GM19463 (cell line): ENCODE measurements at regions not wholly inside any gene's neighbourhood (a gene's known extent, or its start where the extent isn't known, plus 50 kb on each side); places are given as distances from the start of the nearest gene placed in this dataset.
"Not testable (repeated sequence)": the region's sequence is repeated elsewhere in the genome, so short reads cannot be mapped to it uniquely, and the experiment has no call there.

Source experiments
- ATAC-seq: cut with Tn5 transposase; IDR thresholded peaks from one replicate; pipeline ENCODE4 v1.9.1; 2021; ENCODE audit warnings: mild to moderate bottlenecking, moderate library complexity; ENCODE audit not compliant: unreplicated experiment

- no peak for ATAC-seq
These were observed 1257.5 kb upstream of the ACVR2A start for GRCh38 chr2:146587291-146587713.

- ATAC-seq: no peak
These were observed 1260.5 kb upstream of the ACVR2A start for GRCh38 chr2:146584316-146584715.

- no peak for ATAC-seq
These were observed 1265.5 kb upstream of the ACVR2A start for GRCh38 chr2:146579147-146579930.

GRCh38 chr2:146576339-146577111, 1268.3 kb upstream of the ACVR2A start:
- ATAC-seq: no peak

- ATAC-seq: no peak
These were observed 1272.2 kb upstream of the ACVR2A start for GRCh38 chr2:146572598-146572997.

GRCh38 chr2:146561996-146562395, 1282.8 kb upstream of the ACVR2A start:
- ATAC-seq: no peak

GRCh38 chr2:146547236-146547635, 1297.6 kb upstream of the ACVR2A start:
- ATAC-seq: no peak

GRCh38 chr2:146544701-146545100, 1300.1 kb upstream of the ACVR2A start:
- no peak for ATAC-seq

- ATAC-seq: no peak
These were observed 1302.9 kb upstream of the ACVR2A start for GRCh38 chr2:146541896-146542295.

GRCh38 chr2:146540271-146540932, 1304.4 kb upstream of the ACVR2A start:
- ATAC-seq: no peak

- ATAC-seq: not testable (repeated sequence)
These were observed 1305.1 kb upstream of the ACVR2A start for GRCh38 chr2:146539739-146540138.

- no peak for ATAC-seq
These were observed 1307.4 kb upstream of the ACVR2A start for GRCh38 chr2:146537477-146537876.

GRCh38 chr2:146532509-146533147, 1312.2 kb upstream of the ACVR2A start:
- ATAC-seq: no peak

GRCh38 chr2:146532009-146532408, 1312.8 kb upstream of the ACVR2A start:
- no peak for ATAC-seq

GRCh38 chr2:146530886-146531285, 1313.9 kb upstream of the ACVR2A start:
- ATAC-seq: no peak

GRCh38 chr2:146527166-146527565, 1317.7 kb upstream of the ACVR2A start:
- ATAC-seq: no peak

GRCh38 chr2:146523196-146523595, 1321.6 kb upstream of the ACVR2A start:
- no peak for ATAC-seq

- no peak for ATAC-seq
These were observed 1338.0 kb upstream of the ACVR2A start for GRCh38 chr2:146506851-146507250.

- ATAC-seq: no peak
These were observed 1341.5 kb upstream of the ACVR2A start for GRCh38 chr2:146503366-146503765.

GRCh38 chr2:146496248-146496647, 1348.6 kb upstream of the ACVR2A start:
- ATAC-seq: no peak

- no peak for ATAC-seq
These were observed 1355.4 kb upstream of the ACVR2A start for GRCh38 chr2:146489386-146489785.
